Middle frontal gyrus (tissue), 1 donor: ENCODE measurements at regions not wholly inside any gene's neighbourhood (a gene's known extent, or its start where the extent isn't known, plus 50 kb on each side); places are given as distances from the start of the nearest gene placed in this dataset.

Experiments used
- DNase-seq: peaks from one replicate; pipeline ENCODE4 v3.0.0-alpha.2; 2015; ENCODE audit warnings: low spot score; ENCODE audit errors: extremely low spot score

DNA sequence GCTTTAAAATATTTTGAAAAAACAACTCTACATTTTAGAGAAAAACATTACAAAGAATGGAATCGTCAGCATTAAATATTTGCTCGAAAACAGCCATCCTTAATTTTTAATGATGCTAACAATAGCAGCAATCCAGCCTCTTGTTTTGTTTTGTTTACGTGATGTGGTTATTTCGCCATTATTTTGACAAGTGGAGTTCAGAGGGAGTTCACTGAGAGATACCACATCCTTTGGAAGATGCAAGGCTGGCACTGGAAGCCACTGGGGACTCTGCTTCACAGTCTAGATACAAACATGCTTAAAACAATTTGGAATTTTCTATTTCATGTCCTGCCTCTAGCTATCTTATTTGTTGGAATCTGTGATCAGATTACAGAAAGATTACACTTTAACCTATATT is 556.3 kb downstream of the PCDH17 start:
- no peak for DNase-seq

- DNase-seq: no peak
These were observed 559.0 kb downstream of the PCDH17 start for GRCh38 chr13:58190577-58190976.

DNA sequence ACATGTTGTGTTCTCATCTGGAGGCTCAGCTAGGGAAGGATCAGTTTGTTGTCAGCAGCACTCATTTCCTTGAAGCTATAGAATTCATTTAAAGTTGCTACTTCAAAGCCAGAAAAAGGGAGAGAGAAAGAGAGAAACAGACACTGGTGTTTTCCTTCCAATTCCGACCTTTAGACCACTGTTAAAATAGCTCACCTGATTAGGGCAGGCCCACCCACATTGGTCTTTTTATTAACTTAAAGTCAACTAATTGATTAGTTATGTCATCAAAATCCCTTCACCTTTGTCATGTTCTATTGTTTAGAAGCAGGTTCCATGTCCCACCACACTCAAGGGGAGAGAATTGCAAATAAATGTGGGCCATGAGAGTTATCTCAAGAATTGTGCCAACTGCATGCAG is 560.2 kb downstream of the PCDH17 start:
- DNase-seq: no peak

GRCh38 chr13:58202099-58202498 is 570.6 kb downstream of the PCDH17 start:
- no peak for DNase-seq

GRCh38 chr13:58207501-58207900 is 576.0 kb downstream of the PCDH17 start:
- DNase-seq: no peak

DNA sequence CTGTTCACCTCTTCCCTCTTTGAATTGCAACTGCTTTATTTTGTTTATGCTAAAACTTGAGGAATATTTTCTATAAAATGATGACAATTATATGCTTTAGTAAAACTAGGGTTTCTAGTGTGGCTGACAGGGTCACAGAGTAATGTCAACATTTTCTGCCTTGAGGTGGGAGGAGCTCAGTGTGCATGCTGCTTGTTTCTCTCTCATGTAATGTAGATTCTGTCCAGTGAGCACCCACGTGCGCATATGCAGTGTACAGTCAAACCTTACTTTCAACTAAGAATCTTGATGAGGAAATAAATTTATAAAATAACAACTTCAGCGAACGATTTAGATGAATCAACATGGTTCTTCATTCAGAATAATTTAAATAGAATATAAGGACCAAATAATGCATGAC is 603.9 kb downstream of the PCDH17 start:
- DNase-seq: no peak

DNA sequence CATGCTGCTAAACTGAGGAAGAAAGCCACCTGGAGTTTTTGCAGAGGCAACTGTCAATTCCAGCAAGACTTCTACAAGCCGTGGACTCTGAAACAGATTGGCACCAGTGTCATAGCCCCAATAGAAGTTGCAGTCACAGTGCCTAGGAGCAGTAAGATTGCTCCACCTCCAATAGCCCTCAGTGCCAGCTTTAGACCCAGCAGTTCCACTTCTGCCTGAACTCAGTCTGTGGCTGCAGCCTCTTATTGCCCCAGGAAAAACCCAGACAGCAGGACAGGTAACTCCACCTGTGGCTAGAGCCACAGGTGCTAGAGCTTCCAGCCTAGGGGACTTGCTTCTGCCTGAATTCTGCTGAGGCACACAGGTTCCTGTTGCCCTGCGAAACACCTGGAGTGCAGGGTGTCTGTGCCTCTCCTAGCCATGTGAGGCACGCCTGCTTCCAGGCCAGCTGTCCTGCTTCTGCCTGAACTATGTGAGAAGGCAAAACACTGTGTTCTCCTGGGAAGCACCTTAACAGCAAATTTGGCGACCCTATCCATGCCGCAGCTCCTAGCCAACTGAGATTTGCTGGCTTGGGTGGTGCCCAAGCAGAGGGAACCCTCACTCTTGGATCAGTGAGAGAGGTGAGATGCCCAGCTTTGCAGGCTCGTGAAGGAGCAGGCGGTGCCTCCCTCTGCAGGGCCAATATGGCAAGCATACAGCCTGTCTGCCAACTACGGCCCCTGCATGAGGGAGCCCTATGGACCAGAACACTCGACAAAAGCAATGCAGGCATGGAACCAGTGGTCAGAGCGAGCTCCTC is 607.6 kb downstream of the PCDH17 start:
- DNase-seq: no peak

DNA sequence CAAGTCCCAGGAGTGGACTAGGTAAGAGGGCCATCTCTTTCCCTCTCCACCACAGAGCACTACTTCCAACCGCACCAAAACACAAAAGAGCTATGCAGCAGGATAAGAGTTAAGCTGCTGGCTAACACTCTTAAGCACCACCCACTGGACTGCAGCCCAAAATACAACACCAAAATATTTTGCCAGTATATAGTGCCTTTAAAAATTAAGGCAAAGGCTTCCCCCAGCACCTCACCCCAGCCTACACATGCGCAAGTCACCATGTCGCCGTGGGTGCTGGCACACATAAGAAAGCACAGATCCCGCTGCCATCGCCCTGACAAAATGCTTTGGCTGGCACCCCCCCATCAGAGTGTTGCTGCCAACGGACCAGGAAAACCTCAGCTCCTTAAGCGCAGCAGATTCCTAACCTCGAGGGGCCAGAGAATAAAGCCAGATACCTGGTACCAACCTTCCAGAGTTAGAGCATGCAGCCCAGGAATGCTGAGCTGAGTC is 608.3 kb downstream of the PCDH17 start:
- DNase-seq: no peak

DNA sequence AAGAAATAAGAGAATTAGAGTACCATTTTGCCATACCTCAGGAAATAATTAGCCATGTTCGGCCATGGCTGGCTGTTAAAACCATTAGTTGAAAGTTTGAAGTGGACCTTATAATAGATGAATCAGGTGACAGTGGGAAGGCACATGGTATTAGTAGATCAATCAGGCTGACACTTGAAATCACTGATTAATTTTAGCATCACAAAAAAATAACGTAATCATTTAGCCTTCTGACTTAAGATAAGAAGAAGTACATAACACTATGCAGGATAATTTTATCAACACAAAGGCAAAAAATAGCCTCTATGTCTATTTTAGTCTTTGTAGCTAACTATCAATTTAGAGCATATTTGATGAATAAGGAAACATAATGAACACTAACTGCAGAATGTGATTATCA is 615.5 kb downstream of the PCDH17 start:
- no peak for DNase-seq

- DNase-seq: no peak
These were observed 623.4 kb downstream of the PCDH17 start for GRCh38 chr13:58254943-58255342.

DNA sequence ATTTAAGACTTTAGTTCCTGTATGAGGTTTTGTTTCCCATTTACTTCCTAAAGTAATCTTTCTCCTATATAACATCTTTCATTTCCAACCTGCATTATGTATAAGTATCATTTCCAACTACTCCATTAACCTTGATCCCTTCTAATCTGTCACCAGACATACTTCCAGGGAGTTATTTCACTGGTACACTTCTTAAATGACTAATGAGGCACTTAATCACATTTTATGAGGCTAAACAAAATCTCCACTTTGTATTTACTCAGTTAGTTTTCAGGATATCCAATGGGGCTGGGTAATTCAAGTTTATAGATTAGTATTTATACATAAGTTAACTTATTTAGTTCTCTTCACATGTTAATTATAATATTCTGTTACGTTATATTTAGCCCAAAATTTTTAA is 634.7 kb downstream of the PCDH17 start:
- DNase-seq: no peak

DNA sequence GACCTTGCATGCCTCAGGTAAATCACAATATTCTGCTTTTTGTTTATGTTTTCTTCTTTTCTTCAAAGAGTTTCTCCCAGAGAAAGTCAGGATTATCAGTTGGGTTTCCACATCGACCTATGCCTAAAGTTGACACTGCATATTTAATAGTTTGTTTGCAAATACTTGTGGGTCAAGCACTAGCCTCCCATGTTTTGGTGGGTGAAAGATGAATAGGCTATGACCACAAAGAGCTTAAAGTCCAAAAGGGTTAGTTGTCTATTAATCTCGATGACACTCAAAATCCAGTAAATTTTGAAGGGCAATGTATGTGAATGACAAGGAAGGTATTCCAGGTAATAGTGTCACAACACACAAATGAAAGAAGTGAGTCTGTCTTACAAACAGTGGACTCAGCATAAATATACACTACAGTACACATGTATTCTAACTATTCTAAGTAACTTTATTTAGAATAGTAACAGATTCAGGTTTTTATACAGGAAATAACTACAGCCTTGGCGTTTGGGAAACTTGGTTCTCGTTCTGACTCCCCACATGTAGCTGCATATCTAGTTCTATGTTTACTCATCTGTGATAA is 667.1 kb downstream of the PCDH17 start:
- DNase-seq: no peak

DNA sequence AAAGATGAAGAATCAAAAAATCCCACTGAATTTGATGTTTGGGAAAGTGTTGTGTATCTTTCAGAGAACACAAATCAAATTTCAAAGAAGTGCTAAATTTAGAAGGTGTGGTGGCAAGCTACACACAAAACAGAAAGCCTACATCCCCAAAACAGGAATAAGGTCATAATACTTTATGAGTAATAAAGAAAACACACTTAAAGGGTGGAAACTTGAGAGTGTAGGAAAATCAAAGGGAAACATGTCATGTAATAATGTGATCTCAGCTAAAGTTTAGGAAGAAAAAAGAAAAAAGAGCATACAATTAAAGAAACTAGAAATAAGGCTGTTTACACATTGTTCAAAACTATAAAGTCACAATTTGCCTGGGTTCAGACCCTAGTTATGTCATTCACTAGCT is 668.7 kb downstream of the PCDH17 start:
- DNase-seq: no peak

- no peak for DNase-seq
These were observed 669.6 kb downstream of the PCDH17 start for GRCh38 chr13:58300974-58301681.

GRCh38 chr13:58302349-58302748 is 670.8 kb downstream of the PCDH17 start:
- no peak for DNase-seq

- DNase-seq: no peak
These were observed 674.5 kb downstream of the PCDH17 start for GRCh38 chr13:58306062-58306461.

DNA sequence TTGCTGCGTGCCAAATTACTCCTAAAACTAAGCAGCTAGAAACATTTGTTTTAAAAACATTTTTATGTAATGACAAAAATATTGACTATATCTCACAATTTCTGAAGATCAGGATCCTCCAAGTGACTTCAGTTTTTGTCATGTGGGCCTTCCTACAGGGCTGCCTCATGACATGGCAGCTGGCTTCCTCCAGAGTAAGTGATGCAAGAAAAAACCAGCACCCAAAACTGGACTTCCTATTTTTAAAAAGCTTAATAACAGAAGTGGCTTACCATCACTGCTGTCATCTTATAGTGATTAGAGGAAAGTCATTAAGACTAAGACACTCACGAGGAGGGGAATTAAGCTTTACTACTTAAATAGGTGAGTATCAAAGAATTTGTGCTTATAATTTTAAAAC is 681.7 kb downstream of the PCDH17 start:
- no peak for DNase-seq

- DNase-seq: no peak
These were observed 687.1 kb downstream of the PCDH17 start for GRCh38 chr13:58318495-58319167.

GRCh38 chr13:58324161-58324560 is 692.6 kb downstream of the PCDH17 start:
- no peak for DNase-seq

DNA sequence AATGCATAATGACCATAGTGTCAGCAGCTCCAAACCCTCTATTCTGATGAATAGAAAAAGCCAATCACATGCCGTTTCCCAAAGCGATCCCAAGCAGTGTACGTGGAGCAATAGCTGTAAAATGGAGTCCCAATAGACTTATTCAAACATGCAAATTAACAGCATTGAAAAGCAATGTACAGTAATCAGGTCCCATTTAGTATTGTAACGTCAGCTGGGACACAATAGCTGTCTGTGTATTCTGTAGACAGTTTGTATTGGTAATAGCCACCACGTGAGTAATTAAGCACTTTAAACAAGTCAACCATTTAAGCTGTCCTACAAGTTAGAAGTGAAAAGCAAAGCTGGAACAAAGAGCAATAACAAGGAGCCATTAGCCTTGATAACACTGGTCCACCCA is 698.2 kb downstream of the PCDH17 start:
- no peak for DNase-seq

- no peak for DNase-seq
These were observed 709.4 kb downstream of the PCDH17 start for GRCh38 chr13:58340895-58341294.

DNA sequence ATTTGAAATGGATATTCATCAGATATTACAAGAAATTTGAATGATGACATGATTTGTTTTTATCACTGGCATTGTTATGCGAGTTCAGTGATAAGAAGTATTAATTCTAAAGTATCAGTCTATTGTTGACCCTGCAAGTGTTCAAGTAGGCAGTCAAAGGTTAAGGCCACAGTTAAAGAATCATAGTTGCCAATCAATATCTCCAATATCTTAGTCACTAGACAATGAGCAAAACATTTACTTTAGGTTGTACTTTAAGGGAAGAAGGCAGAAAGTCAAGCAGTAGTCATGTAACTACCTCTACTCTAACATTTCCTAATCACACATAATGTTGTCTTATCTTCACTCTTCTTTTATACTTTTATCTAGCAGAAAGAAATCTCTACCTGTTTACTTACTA is 709.8 kb downstream of the PCDH17 start:
- DNase-seq: no peak
